ENCODE measurements at regions not wholly inside any gene's neighbourhood (a gene's known extent, or its start where the extent isn't known, plus 50 kb on each side); places are given as distances from the start of the nearest gene placed in this dataset.

DNA sequence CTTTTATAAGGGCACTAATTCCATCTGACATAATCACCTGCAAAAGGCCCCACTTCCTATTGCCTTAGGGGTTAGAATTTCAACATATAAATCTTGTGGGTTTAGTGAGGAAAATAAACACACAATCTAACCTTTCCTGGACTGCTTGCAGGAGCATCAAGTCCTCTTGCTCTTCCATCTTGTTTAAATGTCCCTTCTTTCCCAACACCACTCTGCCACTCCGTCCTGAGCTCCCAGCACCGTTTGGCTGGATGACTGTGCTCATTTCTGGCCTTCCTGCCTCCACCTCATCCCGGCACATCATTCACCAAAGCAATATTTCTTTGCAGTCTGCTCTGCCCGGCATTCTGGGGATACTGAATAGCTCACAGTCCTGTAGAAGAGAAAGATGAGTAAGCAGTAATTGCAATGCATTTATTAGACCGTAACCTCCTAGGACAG lies 247.8 kb downstream of the BCL2 start:
- no peak for TF ChIP-seq CREB1 (IDR thresholded peaks at IDR 0.05; ENCODE audit: low read depth)
- no peak for TF ChIP-seq CEBPB (IDR thresholded peaks at IDR 0.05)
- no peak for TF ChIP-seq EGR1 (IDR thresholded peaks at IDR 0.05)
- no peak for TF ChIP-seq ZBTB7A (IDR thresholded peaks at IDR 0.05; ENCODE audit: low read depth)
- no peak for TF ChIP-seq NFIC (IDR thresholded peaks at IDR 0.05)
- TF ChIP-seq TEAD4 (IDR thresholded peaks at IDR 0.05), result no peak
- TF ChIP-seq TCF12 (IDR thresholded peaks at IDR 0.05; ENCODE audit: low read depth), result no peak
- TF ChIP-seq, protein P1, sequence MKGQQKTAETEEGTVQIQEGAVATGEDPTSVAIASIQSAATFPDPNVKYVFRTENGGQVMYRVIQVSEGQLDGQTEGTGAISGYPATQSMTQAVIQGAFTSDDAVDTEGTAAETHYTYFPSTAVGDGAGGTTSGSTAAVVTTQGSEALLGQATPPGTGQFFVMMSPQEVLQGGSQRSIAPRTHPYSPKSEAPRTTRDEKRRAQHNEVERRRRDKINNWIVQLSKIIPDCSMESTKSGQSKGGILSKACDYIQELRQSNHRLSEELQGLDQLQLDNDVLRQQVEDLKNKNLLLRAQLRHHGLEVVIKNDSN (IDR thresholded peaks at IDR 0.05), result no peak
- TF ChIP-seq, protein P2, sequence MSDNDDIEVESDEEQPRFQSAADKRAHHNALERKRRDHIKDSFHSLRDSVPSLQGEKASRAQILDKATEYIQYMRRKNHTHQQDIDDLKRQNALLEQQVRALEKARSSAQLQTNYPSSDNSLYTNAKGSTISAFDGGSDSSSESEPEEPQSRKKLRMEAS (IDR thresholded peaks at IDR 0.05), result no peak
- TF ChIP-seq RAD21 (IDR thresholded peaks at IDR 0.05; ENCODE audit: low read depth), result no peak
- no peak for TF ChIP-seq YY1 (IDR thresholded peaks at IDR 0.05; ENCODE audit: low read depth)

DNA sequence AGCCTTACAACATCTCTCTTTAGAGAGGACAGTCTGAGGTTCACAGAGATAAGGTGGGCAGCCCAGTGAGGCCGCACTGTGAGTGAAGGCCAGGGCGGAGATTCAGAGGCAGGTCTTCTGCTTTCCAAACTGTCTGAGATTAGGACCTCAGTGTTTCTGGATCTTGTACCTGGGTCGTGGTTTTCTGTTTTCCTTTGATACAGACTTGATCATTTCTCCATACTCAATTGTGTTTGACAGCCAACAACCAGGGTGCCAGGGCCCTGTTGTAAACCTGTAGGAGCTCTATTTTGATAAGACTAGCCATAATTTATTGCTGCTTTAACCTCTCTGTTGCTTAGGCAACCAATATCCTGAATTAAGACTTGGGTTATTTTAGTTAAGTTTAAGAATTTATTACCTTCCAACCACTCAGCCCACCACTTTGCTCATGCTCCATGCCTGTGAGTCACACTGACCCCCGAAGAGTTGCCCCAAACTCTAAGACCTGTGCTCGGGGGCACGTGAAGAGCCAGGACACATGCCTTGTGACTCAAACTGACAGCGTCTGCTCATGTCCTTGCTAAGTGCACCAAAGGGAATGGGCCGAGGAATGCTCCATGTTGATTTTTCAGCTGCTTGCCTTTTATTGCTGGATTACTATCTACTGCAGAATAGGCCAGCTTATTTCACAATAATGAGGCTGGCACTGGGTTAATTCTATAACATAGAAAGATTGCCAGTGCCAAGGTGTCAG lies 248.6 kb downstream of the BCL2 start:
- no peak for TF ChIP-seq RAD21 (IDR thresholded peaks at IDR 0.05; ENCODE audit: low read depth)

DNA sequence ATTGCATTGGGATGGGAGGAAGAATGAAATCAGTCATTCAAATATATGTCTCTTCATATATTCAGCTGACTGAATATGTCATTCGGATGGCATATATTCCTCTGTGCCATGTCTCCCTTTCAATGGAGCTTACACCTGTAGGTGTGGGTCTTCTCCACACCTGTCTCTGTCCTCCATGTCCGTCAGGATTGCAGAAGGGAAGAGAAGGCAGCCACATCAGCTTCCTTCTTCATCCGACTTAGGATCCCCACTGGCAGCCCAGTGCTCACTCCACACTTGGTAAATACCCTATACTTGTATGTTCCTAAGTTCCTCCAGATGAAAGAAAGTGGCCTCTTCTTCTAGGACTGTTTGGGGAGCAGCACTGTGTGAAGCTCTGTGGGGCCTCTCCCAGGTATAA lies 250.1 kb downstream of the BCL2 start:
- TF ChIP-seq EP300 (IDR thresholded peaks at IDR 0.05; ENCODE audit: borderline replicate concordance) (no peak), YY1 (IDR thresholded peaks at IDR 0.05; ENCODE audit: low read depth) (no peak), RAD21 (IDR thresholded peaks at IDR 0.05; ENCODE audit: low read depth) (no peak), CEBPB (IDR thresholded peaks at IDR 0.05) (no peak), TEAD4 (IDR thresholded peaks at IDR 0.05) (no peak), EGR1 (IDR thresholded peaks at IDR 0.05) (no peak), TAF1 (IDR thresholded peaks at IDR 0.05; ENCODE audit: low read depth) (no peak), FOXM1 (IDR thresholded peaks at IDR 0.05; ENCODE audit: borderline replicate concordance, low read depth) (no peak), NFIC (IDR thresholded peaks at IDR 0.05) (no peak), TCF12 (IDR thresholded peaks at IDR 0.05; ENCODE audit: low read depth) (no peak), CREB1 (IDR thresholded peaks at IDR 0.05; ENCODE audit: low read depth) (no peak), ZBTB7A (IDR thresholded peaks at IDR 0.05; ENCODE audit: low read depth) (no peak)
- TF ChIP-seq, protein P2 (IDR thresholded peaks at IDR 0.05), result no peak
- TF ChIP-seq, protein P1 (IDR thresholded peaks at IDR 0.05), result no peak

DNA sequence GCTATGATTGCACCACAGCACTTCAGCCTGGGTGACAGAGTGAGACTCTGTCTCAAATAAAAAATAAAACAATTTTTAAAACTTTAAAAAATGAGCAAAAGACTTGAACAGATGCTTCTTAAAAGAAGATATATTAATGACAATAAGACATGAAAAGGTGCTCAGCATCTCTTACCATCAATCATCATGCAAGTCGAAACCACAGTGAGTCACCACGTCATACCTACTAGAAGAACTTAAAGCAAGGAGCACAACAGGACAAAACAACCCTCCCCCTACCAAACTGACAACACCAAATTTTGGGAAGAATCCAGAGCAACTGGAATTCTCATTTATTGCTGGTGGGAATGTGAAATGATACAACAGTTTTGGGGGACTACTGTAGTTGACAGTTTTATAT lies 251.6 kb downstream of the BCL2 start:
- TF ChIP-seq TCF12 (IDR thresholded peaks at IDR 0.05; ENCODE audit: low read depth) (no peak), NFIC (IDR thresholded peaks at IDR 0.05) (no peak), EP300 (IDR thresholded peaks at IDR 0.05; ENCODE audit: borderline replicate concordance) (no peak), ZBTB7A (IDR thresholded peaks at IDR 0.05; ENCODE audit: low read depth) (no peak), FOXM1 (IDR thresholded peaks at IDR 0.05; ENCODE audit: borderline replicate concordance, low read depth) (no peak), YY1 (IDR thresholded peaks at IDR 0.05; ENCODE audit: low read depth) (no peak), TAF1 (IDR thresholded peaks at IDR 0.05; ENCODE audit: low read depth) (no peak), CEBPB (IDR thresholded peaks at IDR 0.05) (no peak), EGR1 (IDR thresholded peaks at IDR 0.05) (no peak), TEAD4 (IDR thresholded peaks at IDR 0.05) (no peak), RAD21 (IDR thresholded peaks at IDR 0.05; ENCODE audit: low read depth) (no peak), CREB1 (IDR thresholded peaks at IDR 0.05; ENCODE audit: low read depth) (no peak)
- TF ChIP-seq, protein P2 (IDR thresholded peaks at IDR 0.05), result no peak
- TF ChIP-seq, protein P3, sequence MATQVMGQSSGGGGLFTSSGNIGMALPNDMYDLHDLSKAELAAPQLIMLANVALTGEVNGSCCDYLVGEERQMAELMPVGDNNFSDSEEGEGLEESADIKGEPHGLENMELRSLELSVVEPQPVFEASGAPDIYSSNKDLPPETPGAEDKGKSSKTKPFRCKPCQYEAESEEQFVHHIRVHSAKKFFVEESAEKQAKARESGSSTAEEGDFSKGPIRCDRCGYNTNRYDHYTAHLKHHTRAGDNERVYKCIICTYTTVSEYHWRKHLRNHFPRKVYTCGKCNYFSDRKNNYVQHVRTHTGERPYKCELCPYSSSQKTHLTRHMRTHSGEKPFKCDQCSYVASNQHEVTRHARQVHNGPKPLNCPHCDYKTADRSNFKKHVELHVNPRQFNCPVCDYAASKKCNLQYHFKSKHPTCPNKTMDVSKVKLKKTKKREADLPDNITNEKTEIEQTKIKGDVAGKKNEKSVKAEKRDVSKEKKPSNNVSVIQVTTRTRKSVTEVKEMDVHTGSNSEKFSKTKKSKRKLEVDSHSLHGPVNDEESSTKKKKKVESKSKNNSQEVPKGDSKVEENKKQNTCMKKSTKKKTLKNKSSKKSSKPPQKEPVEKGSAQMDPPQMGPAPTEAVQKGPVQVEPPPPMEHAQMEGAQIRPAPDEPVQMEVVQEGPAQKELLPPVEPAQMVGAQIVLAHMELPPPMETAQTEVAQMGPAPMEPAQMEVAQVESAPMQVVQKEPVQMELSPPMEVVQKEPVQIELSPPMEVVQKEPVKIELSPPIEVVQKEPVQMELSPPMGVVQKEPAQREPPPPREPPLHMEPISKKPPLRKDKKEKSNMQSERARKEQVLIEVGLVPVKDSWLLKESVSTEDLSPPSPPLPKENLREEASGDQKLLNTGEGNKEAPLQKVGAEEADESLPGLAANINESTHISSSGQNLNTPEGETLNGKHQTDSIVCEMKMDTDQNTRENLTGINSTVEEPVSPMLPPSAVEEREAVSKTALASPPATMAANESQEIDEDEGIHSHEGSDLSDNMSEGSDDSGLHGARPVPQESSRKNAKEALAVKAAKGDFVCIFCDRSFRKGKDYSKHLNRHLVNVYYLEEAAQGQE (IDR thresholded peaks at IDR 0.05; ENCODE audit: low read depth), result no peak
- TF ChIP-seq, protein P1 (IDR thresholded peaks at IDR 0.05), result no peak

DNA sequence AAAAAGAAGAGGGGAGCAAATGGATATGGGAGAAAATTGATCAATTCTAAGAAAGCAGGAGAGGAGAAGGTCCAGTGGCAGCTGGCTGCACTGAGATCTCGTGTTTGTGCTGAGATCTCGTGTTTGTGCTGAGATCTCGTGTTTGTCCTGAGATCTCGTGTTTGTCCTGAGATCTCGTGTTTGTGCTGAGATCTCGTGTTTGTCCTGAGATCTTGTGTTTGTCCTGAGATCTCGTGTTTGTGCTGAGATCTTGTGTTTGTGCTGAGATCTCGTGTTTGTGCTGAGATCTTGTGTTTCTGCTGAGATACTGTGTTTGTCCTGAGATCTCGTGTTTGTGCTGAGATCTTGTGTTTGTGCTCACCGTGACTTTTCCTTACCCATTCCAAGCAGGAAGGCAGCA lies 254.4 kb downstream of the BCL2 start:
- TF ChIP-seq, protein P2 (IDR thresholded peaks at IDR 0.05), result no peak
- no peak for TF ChIP-seq TEAD4 (IDR thresholded peaks at IDR 0.05)
- no peak for TF ChIP-seq TCF12 (IDR thresholded peaks at IDR 0.05; ENCODE audit: low read depth)
- TF ChIP-seq, protein P1 (IDR thresholded peaks at IDR 0.05), result no peak
- TF ChIP-seq EGR1 (IDR thresholded peaks at IDR 0.05), result no peak
- TF ChIP-seq NFIC (IDR thresholded peaks at IDR 0.05), result no peak
- TF ChIP-seq, protein P3 (IDR thresholded peaks at IDR 0.05; ENCODE audit: low read depth), result no peak
- no peak for TF ChIP-seq RAD21 (IDR thresholded peaks at IDR 0.05; ENCODE audit: low read depth)
- TF ChIP-seq CREB1 (IDR thresholded peaks at IDR 0.05; ENCODE audit: low read depth), result no peak
- TF ChIP-seq FOXM1 (IDR thresholded peaks at IDR 0.05; ENCODE audit: borderline replicate concordance, low read depth), result no peak
- no peak for TF ChIP-seq TAF1 (IDR thresholded peaks at IDR 0.05; ENCODE audit: low read depth)
- TF ChIP-seq CEBPB (IDR thresholded peaks at IDR 0.05), result no peak

Data from Ishikawa (cell line).